Suppressor macrophage treated with lipopolysaccharide for 4 hours (primary cell): ENCODE measurements at regions not wholly inside any gene's neighbourhood (a gene's known extent, or its start where the extent isn't known, plus 50 kb on each side); places are given as distances from the start of the nearest gene placed in this dataset.
"Not testable (repeated sequence)": the region's sequence is repeated elsewhere in the genome, so short reads cannot be mapped to it uniquely, and the experiment has no call there.

Experiments used
- DNase-seq: peaks from one replicate; pipeline ENCODE4 v3.0.0-alpha.2; 2020

DNA sequence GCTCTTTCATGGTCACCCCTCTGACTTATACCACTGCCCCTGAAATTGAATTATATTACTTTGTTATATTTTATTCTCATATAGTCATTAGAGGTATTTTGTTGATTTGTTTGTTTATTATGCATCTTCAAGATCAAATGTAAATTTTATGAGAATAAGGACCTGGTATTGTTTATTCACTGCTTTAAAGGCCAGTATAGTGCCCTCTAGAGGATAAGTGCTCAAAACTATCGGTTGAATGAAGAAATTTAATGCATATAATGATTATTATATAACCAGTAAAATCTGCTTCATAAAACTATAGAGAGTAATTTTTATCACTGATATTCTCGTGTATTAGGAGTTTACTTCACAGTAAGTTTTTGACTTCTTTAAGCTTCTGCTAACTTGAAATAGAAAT is 1401.9 kb downstream of the SLITRK1 start:
- DNase-seq = no peak

GRCh38 chr13:82477436-82477835 is 1404.8 kb downstream of the SLITRK1 start:
- DNase-seq = no peak

DNA sequence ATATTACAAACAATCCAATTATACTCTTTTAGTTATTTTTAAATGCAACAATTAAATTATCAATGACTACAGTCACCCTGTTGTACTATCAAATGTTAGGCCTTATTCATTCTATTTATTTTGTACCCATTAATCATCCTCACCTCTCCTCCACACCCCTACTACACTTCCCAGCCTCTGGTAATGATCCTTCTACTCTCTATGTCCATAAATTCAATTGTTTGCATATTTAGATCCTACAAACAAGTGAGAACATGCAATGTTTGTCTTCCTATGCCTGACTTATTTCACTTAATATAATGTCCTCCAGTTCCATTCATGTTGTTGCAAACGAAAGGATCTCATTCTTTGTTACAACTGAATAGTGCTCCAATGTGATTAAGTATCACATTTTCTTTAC is 1414.6 kb downstream of the SLITRK1 start:
- DNase-seq = no peak

GRCh38 chr13:82459575-82459974 is 1422.7 kb downstream of the SLITRK1 start:
- DNase-seq = not testable (repeated sequence)

DNA sequence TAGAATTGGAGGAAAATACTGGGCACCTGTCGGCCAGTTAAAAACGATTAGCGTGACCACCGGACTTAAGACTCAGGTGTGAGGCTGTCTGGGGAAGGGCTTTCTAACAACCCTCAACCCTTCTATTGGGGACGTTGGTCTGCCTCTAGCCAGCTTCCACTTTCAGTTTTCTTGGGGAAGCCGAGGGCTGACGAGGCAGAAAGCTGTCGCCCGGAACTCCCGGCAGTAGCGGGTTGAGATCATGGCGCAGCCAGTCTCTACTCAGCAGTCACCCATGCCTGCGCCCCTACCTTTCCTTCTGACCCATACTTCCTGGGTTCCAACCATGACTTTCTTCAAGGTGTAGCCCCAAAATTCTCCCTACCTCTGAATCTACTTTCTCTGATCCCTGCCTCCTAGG is 1424.1 kb downstream of the SLITRK1 start:
- DNase-seq = no peak

DNA sequence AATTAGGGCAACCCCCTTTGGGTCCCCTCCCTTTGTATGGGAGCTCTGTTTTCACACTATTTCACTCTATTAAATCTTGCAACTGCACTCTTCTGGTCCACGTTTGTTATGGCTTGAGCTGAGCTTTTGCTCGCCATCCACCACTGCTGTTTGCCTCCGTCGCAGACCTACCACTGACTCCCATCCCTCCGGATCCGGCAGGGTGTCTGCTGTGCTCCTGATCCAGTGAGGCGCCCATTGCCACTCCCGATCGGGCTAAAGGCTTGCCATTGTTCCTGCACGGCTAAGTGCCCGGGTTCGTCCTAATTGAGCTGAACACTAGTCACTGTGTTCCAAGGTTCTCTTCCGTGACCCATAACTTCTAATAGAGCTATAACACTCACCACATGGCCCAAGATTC is 1424.7 kb downstream of the SLITRK1 start:
- not testable (repeated sequence) for DNase-seq

GRCh38 chr13:82447416-82448077 is 1434.7 kb downstream of the SLITRK1 start:
- no peak for DNase-seq

DNA sequence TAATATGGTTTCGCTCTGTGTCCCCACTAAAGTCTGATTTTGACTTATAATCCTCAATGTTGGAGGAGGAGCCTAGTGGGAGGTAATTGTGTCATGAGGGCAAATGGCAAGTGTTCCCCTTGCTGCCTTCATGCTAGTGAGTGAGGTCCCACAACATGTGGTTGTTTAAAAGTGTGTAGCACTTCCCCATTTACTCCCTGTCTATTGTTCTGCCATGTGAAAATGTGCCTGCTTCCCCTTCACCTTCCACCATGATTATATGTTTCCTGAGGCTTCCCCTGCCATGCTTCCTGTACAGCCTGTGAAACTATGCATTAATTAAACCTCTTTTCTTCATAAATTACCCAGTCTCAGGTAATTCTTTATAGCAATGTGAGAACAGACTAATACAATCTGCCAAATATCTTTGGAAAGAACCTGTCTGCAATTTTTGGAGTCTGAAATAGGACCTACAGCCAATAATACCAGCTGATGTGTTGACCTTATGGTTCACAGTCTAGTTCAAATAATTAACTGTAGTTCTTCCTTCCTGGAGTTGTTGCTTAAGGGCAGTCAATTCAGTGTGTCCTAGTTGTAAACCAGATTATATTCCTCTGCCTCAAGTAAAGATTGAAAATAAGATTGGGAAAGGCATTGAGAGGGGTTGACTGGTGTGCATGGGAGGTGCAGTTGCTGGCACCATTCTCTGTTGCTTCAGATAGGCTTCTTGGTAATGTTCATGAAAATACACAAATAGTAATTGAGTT is 1442.9 kb downstream of the SLITRK1 start:
- DNase-seq = no peak

GRCh38 chr13:82438320-82438719 is 1444.0 kb downstream of the SLITRK1 start:
- DNase-seq = no peak

- no peak for DNase-seq
These were observed 1446.1 kb downstream of the SLITRK1 start for GRCh38 chr13:82436099-82436585.

DNA sequence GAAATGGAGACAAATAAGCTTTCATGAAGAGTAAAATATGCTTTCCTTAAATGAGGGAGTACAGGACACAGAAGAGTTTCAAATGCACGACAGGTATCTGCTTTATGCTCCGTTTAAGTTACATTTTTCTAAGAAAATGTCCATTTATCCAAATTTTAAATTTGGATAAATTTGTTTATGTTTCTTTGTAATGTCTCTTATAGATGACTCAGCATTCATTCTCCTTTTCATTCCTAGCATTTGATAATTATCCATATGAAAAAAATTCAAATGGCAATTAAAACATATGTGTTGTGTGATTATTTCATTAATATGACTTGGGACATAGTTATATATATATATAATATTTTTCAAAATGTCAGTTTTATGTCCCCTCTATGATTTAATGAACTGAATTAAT is 1449.3 kb downstream of the SLITRK1 start:
- DNase-seq = no peak

DNA sequence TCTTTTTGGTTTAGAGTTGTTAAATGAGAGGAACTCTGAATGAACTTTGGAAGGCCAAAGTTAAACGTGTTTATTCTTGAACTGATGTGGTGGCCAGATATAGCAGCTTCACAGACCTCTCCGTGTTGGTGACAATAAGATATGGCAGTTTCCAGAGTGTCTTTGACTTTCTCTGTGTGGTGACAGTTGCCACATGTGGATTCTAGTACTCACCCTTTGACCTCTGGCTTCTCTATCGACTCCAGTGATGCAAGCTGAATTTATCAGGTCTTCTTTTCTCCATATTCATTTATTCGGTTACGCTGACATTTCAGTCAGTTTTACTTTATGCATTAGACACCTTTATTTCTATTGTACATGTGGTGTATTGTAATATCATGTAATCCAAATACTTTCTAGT is 1469.5 kb downstream of the SLITRK1 start:
- DNase-seq = no peak

GRCh38 chr13:82407321-82407720 is 1475.0 kb downstream of the SLITRK1 start:
- DNase-seq = no peak

- DNase-seq = no peak
These were observed 1507.6 kb downstream of the SLITRK1 start for GRCh38 chr13:82374719-82375118.

DNA sequence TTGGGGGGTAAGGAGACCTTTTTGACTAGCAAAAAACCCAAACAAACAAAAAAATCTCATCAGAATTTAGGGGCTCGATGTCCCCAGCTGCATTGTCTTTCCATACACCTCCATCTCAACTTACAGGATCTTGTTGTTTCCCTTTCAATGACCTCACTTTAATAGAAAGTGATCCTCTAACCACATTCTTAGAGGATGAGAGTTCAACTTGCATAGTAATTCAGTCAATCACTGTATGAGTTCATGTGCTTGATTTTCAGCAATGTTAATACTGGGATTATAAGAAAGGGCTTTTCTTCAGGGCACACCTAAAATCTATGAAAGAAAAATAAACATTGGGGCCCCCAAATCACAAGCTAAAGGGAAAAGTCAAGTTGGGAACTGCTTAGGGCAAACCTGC is 1512.0 kb downstream of the SLITRK1 start:
- DNase-seq = no peak

DNA sequence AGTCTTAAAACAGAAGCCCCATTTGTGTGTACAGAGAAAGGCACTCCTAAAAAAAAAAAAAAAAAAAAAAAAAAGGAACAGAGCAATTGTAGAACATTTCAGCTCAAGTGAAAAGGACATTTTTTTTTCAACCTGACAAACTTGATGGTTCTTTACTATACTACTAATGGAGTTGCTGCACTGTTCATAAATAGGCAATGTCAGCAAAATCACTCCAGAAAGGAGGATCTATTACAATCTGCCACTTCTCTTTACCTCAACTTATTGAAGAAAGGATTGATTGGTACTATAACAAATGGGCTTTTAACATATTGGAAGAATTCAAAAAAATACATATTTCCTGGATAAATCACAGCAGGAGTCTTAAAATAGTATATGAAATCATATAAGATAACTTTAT is 1517.7 kb downstream of the SLITRK1 start:
- DNase-seq = no peak

DNA sequence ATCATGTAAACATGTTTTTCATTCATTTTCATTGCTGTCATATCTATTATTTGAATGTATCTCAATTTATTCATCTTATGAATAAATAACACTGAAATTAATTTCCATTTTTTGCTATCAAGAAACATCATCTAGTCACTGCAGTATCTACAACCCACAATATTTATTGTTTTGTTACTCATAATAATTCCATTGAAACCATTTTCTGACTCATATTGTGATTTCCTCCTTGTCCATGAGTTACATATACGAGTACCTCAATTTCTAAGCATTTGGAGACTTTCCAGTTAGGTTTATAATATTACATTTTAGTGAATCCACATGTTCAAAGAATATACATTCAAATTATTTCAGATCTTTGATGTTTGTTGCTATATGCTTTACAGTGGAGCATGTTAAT is 1524.0 kb downstream of the SLITRK1 start:
- no peak for DNase-seq

DNA sequence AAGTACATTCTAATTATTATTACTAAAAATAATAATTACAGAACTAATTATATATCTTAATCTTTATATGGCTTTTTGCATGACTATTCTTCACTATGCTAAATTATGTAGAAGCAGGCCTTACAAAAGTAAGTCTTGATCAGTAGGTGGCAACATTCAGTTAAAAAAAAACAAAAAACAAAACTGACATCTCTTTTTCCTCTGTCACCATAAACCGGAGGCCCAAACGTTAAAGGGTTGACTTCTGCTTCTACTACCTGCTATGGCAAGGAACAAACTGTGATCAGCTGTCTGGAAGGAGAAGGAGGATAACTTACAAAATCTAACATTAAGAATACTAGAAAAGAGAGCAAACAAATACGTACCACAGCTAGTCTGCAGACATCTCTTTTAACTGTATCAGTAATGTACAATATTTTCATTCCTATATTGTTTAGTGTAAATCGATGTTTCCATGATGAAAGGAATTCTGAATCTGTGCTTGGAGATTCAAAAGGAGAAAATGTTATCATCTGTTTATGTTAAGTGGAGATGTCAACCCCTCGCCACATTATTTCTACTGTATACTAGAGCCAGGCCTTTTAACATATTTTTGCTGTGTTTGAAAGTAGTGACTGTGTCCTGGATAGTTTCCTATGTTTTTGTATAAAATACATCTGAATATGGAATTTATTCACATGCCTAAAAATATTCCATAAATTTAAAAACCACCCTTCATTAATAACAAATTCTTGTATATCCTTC is 1525.4 kb downstream of the SLITRK1 start:
- DNase-seq = no peak

DNA sequence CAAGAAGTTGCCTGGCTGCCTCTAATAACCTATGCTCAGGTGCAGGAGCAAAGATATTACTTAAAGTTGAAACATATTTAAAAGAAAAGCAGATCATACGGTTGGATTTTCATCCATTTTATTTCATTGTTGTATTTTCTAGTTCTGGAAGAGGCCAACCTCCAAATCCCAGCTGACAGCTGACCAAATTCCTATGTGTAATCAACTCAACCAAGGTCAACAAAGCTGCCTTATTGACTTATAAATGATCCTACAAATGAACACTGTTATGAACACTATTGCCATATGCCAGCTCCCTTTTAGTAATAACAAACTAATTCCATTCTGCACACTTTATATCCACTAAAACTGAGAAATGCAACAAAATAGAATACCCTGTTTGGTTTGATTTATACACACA is 1537.4 kb downstream of the SLITRK1 start:
- no peak for DNase-seq

- no peak for DNase-seq
These were observed 1541.2 kb downstream of the SLITRK1 start for GRCh38 chr13:82341116-82341515.

DNA sequence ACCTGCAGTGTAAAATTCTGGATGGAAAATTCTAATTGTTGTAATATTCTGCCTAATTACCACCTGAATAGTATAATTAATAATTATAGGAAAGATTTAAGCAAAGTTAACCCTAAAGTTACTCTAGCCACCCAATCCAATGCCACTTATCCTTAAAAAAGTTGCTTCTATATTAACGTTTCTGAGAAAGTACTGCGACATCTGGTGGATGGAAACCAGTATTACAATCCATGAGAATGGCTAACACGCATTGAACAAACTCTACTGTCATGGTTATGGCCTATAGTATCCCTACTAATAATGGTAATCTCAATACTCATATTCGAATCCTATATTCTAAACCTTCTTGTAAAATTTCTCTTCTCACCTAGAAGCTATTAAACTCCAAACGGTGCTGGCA is 1551.8 kb downstream of the SLITRK1 start:
- peak; percentile 13 for DNase-seq

- DNase-seq = no peak
These were observed 1559.2 kb downstream of the SLITRK1 start for GRCh38 chr13:82323101-82323500.

DNA sequence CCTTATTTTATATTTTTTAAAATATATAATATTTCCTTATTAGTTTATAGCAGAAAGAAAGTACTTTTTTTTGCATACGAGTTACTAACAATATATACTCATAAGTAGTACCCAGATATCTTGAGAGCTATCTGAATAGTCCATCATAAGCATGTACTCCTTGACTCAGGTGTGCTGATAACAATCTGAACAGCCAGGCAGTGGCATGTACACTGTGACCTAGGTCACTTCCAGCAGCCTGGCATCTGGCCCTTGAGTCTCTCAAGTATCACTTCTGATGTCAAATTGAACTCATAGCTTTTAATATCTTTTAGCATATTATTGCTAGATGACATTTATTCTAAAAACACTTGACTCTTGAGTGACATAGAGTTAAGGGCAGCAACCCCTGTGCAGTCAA is 1576.7 kb downstream of the SLITRK1 start:
- DNase-seq = no peak

DNA sequence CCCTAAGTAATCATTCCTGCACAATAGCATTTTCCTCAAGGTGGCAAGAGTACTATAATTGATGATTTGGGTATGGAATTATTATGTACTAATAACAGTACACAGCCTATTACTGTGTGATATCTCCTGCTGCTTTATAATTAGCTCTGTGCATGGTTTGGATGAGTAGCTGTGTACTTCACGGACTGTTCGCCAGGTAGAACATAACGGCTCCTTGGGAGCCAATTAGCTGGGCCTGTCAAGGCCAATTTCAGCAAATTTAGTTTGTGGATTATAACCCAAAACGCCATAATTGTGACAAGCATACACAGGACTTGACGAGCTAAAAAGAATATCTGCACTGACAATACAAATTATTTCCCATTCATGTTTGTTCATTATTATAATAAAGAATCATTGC is 1584.2 kb downstream of the SLITRK1 start:
- DNase-seq = no peak
